Stimulated activated effector memory CD8-positive, alpha-beta T cell treated with anti-CD3 and anti-CD28 coated beads, Interleukin-12 subunit alpha, Interleukin-12 subunit beta, amount 100 ng/mL, for 72 hours (primary cell): ENCODE measurements at regions not wholly inside any gene's neighbourhood (a gene's known extent, or its start where the extent isn't known, plus 50 kb on each side); places are given as distances from the start of the nearest gene placed in this dataset.
A peak's percentile ranks its signal among the peaks of the same experiment; 100 is the strongest.

Experiments used
- ATAC-seq: fragments of 150-1000 bp; cut with Tn5 transposase; 2 replicates; pipeline ENCODE4 v1.10.0; 2021
- DNase-seq, 2 donors: peaks; one replicate each; pipeline ENCODE4 v3.0.0; 2021 to 2022; ENCODE audit warnings: low spot score in 2 of 2
- H3K27ac Mint-ChIP-seq: one replicate; pipeline ENCODE4 v1.8.0; 2022; ENCODE audit warnings: mild to moderate bottlenecking, mixed read lengths
- H3K36me3 Mint-ChIP-seq: one replicate; pipeline ENCODE4 v1.8.0; 2022; ENCODE audit warnings: mild to moderate bottlenecking, mixed read lengths
- H3K4me1 Mint-ChIP-seq: one replicate; pipeline ENCODE4 v1.8.0; 2022; ENCODE audit warnings: mixed read lengths
- H3K4me3 Mint-ChIP-seq: one replicate; pipeline ENCODE4 v1.8.0; 2022; ENCODE audit warnings: mild to moderate bottlenecking, mixed read lengths
- H3K9me3 Mint-ChIP-seq: one replicate; pipeline ENCODE4 v1.8.0; 2022; ENCODE audit warnings: mixed read lengths

- ATAC-seq (no peak), DNase-seq (no peak)
- peaks cover 19% of the 10 kb centered on the region for H3K9me3 Mint-ChIP-seq
- H3K4me1 Mint-ChIP-seq = no peaks in the 10 kb centered on the region
- H3K4me3 Mint-ChIP-seq = no peak overlapping the region
- H3K36me3 Mint-ChIP-seq = no peaks in the 10 kb centered on the region
- H3K27ac Mint-ChIP-seq = no peak overlapping the region
These were observed 51.8 kb upstream of the NDUFB4 start for GRCh38 chr3:120544361-120544760.

DNA sequence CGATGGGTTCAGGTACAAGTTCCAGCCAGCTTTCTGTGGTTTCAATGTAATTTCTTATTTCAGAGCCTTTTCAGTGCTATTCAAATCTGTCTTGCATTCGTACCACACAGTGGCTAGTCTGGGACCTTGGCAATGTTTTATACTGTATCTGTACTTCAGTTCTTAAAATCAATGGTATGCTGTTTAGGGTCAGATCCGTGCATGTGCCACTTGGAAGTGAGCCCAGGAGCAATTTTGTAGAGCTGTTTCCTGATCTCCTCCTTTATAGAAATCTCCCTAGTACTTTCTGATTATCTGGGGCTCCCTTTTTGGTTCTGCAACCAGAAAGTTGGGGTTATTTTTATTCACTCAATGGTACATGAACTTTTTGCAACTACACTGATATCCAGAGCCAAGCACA, 59.5 kb upstream of the NDUFB4 start:
- ATAC-seq (no peak), DNase-seq (no peak)
- H3K27ac Mint-ChIP-seq = no peak overlapping the region
- H3K4me3 Mint-ChIP-seq = no peak overlapping the region
- H3K9me3 Mint-ChIP-seq = peaks cover 12% of the 10 kb centered on the region
- no peaks in the 10 kb centered on the region for H3K36me3 Mint-ChIP-seq
- H3K4me1 Mint-ChIP-seq = no peaks in the 10 kb centered on the region

- no peak overlapping the region for H3K4me3 Mint-ChIP-seq
- H3K9me3 Mint-ChIP-seq = peaks cover 4% of the 10 kb centered on the region
- ATAC-seq = no peak
- DNase-seq = no peak
- peaks cover 6% of the 10 kb centered on the region for H3K4me1 Mint-ChIP-seq
- no peak overlapping the region for H3K27ac Mint-ChIP-seq
- no peaks in the 10 kb centered on the region for H3K36me3 Mint-ChIP-seq
These were observed 63.2 kb upstream of the NDUFB4 start for GRCh38 chr3:120532969-120533368.

DNA sequence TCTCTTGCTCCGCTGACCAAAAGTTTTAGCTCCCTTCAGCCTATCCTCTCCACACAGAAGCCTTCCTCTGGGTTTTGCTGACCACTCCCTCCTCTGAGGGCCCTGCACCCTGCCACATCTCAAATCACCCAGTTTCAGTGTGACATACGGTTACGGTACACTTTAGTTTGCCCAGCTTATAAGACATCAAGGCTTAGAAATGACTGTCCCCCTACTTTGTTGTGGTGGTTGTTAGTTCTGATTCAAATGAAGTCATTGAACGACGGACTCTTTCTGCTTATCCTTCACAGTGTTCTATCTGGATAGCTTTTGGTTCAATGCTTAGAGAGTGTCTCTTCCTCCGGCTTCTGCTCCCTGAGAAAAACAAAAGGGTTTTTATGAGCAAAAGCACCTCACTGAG, 68.0 kb upstream of the NDUFB4 start:
- Mint-ChIP-seq H3K4me1 (peaks cover 22% of the 10 kb centered on the region), H3K4me3 (no peak overlapping the region), H3K36me3 (no peaks in the 10 kb centered on the region), H3K9me3 (peaks cover 2% of the 10 kb centered on the region), H3K27ac (no peak overlapping the region)
- ATAC-seq (peak; percentile 85), DNase-seq (no peak)

GRCh38 chr3:120526011-120526870, 69.9 kb upstream of the NDUFB4 start:
- Mint-ChIP-seq H3K9me3 (no peaks in the 10 kb centered on the region), H3K27ac (no peak overlapping the region), H3K4me1 (peaks cover 22% of the 10 kb centered on the region), H3K4me3 (no peak overlapping the region), H3K36me3 (no peaks in the 10 kb centered on the region)
- DNase-seq = no peak
- no peak for ATAC-seq

DNA sequence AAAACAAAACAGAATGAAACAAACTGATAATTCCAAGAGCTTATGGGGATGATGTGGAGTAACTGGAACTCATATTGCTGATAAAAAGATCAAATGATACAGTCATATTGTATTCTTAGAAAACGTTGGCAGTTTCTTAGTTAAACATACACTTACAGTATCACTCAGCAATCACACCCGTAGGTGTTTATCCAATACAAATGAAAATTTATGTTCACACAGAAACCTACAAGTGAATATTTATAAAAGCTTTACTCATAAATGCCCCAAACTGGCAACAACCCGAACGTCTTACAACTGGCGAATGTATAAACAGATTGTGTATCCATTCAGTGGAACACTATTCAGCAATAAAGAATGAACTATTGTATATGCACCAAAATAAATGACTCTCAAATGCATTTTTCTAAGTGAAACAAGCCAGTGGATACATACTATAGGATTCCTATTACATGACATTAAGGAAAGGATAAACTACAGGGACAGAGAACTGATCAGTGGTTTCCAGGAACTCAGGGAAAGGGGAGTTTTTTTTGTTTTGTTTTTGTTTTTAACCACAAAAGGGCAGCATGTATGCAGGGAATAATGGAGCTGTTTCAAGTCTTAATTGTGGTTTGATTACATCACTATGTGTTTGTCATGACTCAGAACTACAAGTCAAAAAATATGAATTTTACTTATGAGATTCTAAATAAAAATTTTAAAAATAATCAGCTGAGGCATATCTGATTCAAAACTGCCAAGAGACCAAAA, 71.8 kb upstream of the NDUFB4 start:
- peak overlapping the region; percentile 32 for H3K4me3 Mint-ChIP-seq
- H3K36me3 Mint-ChIP-seq = no peaks in the 10 kb centered on the region
- ATAC-seq (peak; percentile 77), DNase-seq (no peak)
- H3K27ac Mint-ChIP-seq = peak overlapping the region; percentile 60
- H3K4me1 Mint-ChIP-seq = peaks cover 22% of the 10 kb centered on the region
- no peaks in the 10 kb centered on the region for H3K9me3 Mint-ChIP-seq

DNA sequence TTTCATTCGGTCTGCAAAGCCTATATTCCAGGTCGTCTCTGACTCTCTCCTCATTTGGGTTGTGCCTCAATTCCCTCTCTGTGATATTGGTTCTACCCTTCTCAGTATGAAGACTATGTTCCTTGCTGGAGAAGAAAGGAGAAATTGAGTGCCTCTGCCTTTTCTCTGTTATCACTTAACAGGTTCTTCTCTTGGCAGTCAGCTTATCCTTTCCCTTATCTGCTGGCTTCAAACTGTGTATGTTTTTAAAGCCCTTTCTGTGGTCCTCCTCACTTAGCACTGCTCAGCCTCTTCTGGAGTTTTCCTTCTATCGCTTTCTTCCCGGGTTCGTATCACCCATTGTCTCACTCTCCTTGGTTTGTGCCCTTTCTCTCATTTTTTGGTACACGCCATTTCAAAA, 65.3 kb upstream of the FSTL1 start:
- Mint-ChIP-seq H3K4me3 (no peak overlapping the region), H3K36me3 (no peaks in the 10 kb centered on the region), H3K4me1 (no peaks in the 10 kb centered on the region), H3K27ac (no peak overlapping the region), H3K9me3 (no peaks in the 10 kb centered on the region)
- ATAC-seq (no peak), DNase-seq (no peak)

GRCh38 chr3:120512655-120513054, 61.9 kb upstream of the FSTL1 start:
- ATAC-seq (no peak), DNase-seq (no peak)
- Mint-ChIP-seq H3K36me3 (no peaks in the 10 kb centered on the region), H3K4me1 (no peaks in the 10 kb centered on the region), H3K9me3 (no peaks in the 10 kb centered on the region), H3K4me3 (no peak overlapping the region), H3K27ac (no peak overlapping the region)

DNA sequence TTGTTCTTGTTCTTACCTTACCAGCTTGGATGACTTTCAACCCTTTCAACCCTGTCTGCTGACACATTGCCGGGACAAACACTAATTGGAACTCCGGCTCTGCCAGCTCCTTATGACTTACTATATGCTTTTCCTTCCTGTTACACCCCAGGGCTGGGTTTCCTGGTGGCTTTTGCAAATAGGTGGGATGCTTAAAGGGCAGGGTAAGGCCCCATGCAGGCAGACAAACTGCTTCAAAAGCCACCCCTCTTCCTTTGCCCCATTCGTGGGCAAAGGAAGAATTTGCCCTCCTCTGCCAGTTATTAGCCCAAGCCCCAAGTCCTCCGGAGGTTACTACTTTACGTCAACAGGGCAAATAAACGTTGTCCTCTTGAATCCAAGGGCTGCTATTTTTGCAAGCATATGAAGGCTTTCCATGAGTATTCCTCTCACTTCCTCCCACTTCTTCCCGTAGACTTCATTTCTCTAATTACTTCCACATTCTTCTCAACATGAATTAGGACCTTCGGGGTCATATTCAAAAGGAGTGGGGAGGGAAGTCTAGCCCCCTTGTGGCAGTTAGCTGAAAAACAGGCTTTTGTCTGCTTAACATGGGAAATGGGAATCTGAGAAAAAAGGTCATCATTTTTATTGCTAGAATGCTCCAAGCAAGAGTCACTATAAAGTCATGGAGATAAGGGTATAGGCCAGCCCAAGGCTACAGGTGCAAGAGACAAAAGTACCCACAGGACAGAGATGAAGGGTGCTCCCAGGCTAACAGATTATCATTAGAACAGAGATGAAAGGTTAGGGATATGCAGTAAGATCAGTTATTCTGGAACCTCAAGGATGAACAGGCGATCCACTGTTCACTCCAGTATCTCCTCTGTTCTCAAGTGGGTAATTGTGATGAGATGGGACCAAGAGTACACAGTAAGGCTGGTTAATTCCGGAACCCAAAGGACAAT, 56.3 kb upstream of the FSTL1 start:
- Mint-ChIP-seq H3K27ac (no peak overlapping the region), H3K4me3 (no peak overlapping the region), H3K9me3 (no peaks in the 10 kb centered on the region), H3K36me3 (no peaks in the 10 kb centered on the region), H3K4me1 (no peaks in the 10 kb centered on the region)
- ATAC-seq (no peak), DNase-seq (no peak)

DNA sequence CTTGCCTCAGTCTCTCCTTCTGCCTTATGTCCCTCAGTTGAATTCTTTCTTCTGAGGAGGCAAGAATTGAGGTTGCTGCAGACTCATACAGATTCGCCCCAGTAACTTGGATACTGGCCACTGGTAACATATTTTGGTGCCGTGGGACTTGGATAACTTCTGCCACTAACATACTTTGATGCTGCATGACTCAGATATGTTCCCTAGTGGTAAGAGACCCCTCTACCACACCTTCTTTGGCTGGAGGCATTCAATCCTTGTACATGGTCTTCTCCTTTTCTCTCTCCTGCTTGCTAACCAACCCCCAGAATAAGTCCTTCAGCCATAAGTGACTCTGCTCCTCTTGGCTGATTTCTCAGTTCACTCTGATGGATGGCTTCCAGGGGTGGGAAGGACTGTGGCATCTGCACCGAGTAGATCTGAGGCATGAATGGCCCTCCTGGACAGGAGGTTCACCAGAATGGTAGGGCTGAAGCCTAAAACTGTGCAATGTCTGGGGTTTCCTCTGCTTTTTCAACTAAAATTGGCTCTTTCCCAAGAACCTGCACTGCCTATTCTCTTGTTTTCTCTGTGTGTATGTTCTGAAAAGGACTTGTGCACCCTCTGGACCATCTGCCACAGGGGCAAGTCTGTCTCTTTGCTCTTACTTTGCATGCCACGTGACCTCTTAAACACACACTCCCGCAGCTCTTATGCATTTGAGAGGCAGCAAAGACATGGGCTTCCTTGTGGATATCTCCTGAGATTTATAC, 55.5 kb upstream of the FSTL1 start:
- Mint-ChIP-seq H3K27ac (no peak overlapping the region), H3K9me3 (no peaks in the 10 kb centered on the region), H3K36me3 (no peaks in the 10 kb centered on the region), H3K4me1 (no peaks in the 10 kb centered on the region), H3K4me3 (no peak overlapping the region)
- ATAC-seq (no peak), DNase-seq (no peak)

GRCh38 chr3:120503727-120504616, 53.2 kb upstream of the FSTL1 start:
- Mint-ChIP-seq H3K9me3 (no peaks in the 10 kb centered on the region), H3K4me1 (no peaks in the 10 kb centered on the region), H3K36me3 (no peaks in the 10 kb centered on the region), H3K4me3 (no peak overlapping the region), H3K27ac (no peak overlapping the region)
- no peak for DNase-seq
- no peak for ATAC-seq

DNA sequence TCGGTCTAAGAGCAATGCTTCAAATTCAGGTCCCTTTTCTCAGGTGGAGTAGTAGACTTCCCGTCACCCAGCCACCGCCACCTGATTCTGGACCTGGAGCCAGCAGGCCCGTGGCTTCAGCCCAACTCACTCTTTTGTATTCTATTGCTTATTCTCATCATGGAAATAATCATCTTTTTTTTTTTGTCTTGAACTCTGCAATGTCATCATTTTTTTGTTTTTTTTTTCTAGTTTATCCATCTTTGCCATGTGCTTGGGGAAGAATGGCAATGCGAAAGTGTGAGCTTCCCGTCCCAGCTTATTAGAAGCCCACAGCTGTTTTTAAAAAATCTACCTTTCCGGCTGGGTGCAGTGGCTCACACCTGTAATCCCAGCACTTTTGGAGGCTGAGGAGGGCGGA, 51.3 kb upstream of the FSTL1 start:
- H3K4me1 Mint-ChIP-seq = no peaks in the 10 kb centered on the region
- H3K4me3 Mint-ChIP-seq = no peak overlapping the region
- ATAC-seq (no peak), DNase-seq (no peak)
- H3K36me3 Mint-ChIP-seq = no peaks in the 10 kb centered on the region
- H3K9me3 Mint-ChIP-seq = no peaks in the 10 kb centered on the region
- H3K27ac Mint-ChIP-seq = no peak overlapping the region
